K562 (cell line): ENCODE measurements at regions not wholly inside any gene's neighbourhood (a gene's known extent, or its start where the extent isn't known, plus 50 kb on each side); places are given as distances from the start of the nearest gene placed in this dataset.
A peak's percentile ranks its signal among the peaks of the same experiment; 100 is the strongest.

Experiments used
- ATAC-seq: fragments of 200-7000 bp; cut with Tn5 transposase; 3 replicates; pipeline ENCODE4 v1.9.1; 2020; ENCODE audit warnings: moderate library complexity
- BruUV-seq: library from RNA; stranded (reverse); fragments of 400-500 nt; replicated peaks from 2 replicates; lab custom pipeline; 2021; lab: Mats Ljungman, UMichigan
- CTCF ChIA-PET: fragments of 300-600 bp; formaldehyde crosslinking; extraction: SDS; loops from one replicate; lab custom pipeline; 2021; ENCODE audit warnings: low intra/inter-chr PET ratio; lab: Yijun Ruan, JAX
- POLR2A ChIA-PET: fragments of 300-600, 350-650 bp; sonication (Branson Sonifier 250); formaldehyde crosslinking; extraction: SDS; loops from one replicate; lab custom pipeline; 2021; ENCODE audit warnings: antibody characterized with exemption, inconsistent platforms; lab: Yijun Ruan, JAX
- DNase-seq, 4 experiments: peaks; one replicate each; pipeline versions ENCODE4 v3.0.0 to v3.0.0-alpha.2; 2011 to 2018; ENCODE audit warnings: low spot score in 3 of 4, mixed read lengths in 3 of 4; ENCODE audit errors: extremely low read depth in 1 of 4
- FAIRE-seq: peaks from 2 replicates; lab custom pipeline; 2011; peaks lifted over from hg19 to GRCh38; lab: Jason Lieb, UNC
- H2AFZ ChIP-seq: 2 replicates; pipeline ENCODE4 v1.6.0; 2011; ENCODE audit warnings: low read depth, low read length, control low read depth, inconsistent platforms
- H3K27ac ChIP-seq: fragments of 200-600 bp; 3 replicates; pipeline ENCODE4 v1.8.0; 2011; ENCODE audit warnings: low read depth, mild to moderate bottlenecking, control low read depth, inconsistent platforms, low read length, moderate library complexity, mixed read lengths; ENCODE audit errors: extremely low read depth
- H3K27me3 ChIP-seq, 2 experiments: fragments of 300-600 bp in 1 of 2; 2 replicates in 1 of 2; 3 replicates in 1 of 2; pipeline versions ENCODE4 v1.6.0 to v1.8.0; 2011; ENCODE audit warnings: inconsistent platforms in 2 of 2, low read length in 2 of 2, mild to moderate bottlenecking in 1 of 2, mixed read lengths in 1 of 2, moderate library complexity in 1 of 2; ENCODE audit not compliant: control insufficient read depth in 2 of 2, insufficient read depth in 2 of 2
- H3K36me3 ChIP-seq: fragments of 300-600 bp; 3 replicates; pipeline ENCODE4 v1.8.0; 2011; ENCODE audit warnings: mild to moderate bottlenecking, low read length, inconsistent platforms; ENCODE audit not compliant: control insufficient read depth, insufficient read depth
- H3K4me1 ChIP-seq, 2 experiments: fragments of 200-600 bp in 1 of 2; replicated peaks in 1 of 2; 2 replicates in 1 of 2; 3 replicates in 1 of 2; pipeline versions ENCODE4 v1.5.1 to v1.8.0; 2011; ENCODE audit warnings: inconsistent platforms in 2 of 2, low read length in 2 of 2, mild to moderate bottlenecking in 1 of 2, mixed read lengths in 1 of 2, moderate library complexity in 1 of 2; ENCODE audit not compliant: control insufficient read depth in 2 of 2, insufficient read depth in 2 of 2
- H3K4me2 ChIP-seq: 2 replicates; pipeline ENCODE4 v1.6.1; 2011; ENCODE audit warnings: low read length, control low read depth, inconsistent platforms, mixed read lengths; ENCODE audit not compliant: insufficient read depth
- H3K4me3 ChIP-seq: fragments of 200-600 bp; sonication (generic), shearing (Covaris generic); 2 replicates; pipeline ENCODE4 v1.5.1; 2016; ENCODE audit warnings: control low read depth, inconsistent platforms
- H3K79me2 ChIP-seq: fragments of 200-600 bp; 3 replicates; pipeline ENCODE4 v1.8.0; 2011; ENCODE audit warnings: low read length, inconsistent platforms; ENCODE audit not compliant: control insufficient read depth, insufficient read depth
- H3K9ac ChIP-seq, 2 experiments: 2 replicates each; pipeline versions ENCODE4 v1.6.0 to v1.6.1; 2011; ENCODE audit warnings: low read depth in 2 of 2, low read length in 2 of 2, control low read depth in 1 of 2, inconsistent platforms in 1 of 2, mild to moderate bottlenecking in 1 of 2, mixed read lengths in 1 of 2; ENCODE audit not compliant: insufficient read depth in 1 of 2
- H3K9me1 ChIP-seq: one replicate; pipeline ENCODE4 v1.6.0; 2011; ENCODE audit warnings: inconsistent platforms, mild to moderate bottlenecking, low read length, moderate library complexity; ENCODE audit not compliant: control insufficient read depth, insufficient read depth
- H3K9me3 ChIP-seq: replicated peaks from 2 replicates; pipeline ENCODE4 v1.5.1; 2011; ENCODE audit warnings: low read depth, low read length, inconsistent platforms; ENCODE audit not compliant: control insufficient read depth, insufficient read depth
- H4K20me1 ChIP-seq: replicated peaks from 2 replicates; pipeline ENCODE4 v1.6.1; 2011; ENCODE audit warnings: low read length, inconsistent platforms, mixed read lengths; ENCODE audit not compliant: control insufficient read depth, insufficient read depth
- HDAC2 ChIP-seq: fragments of 450-650 bp; IDR thresholded peaks from 2 replicates; pipeline ENCODE4 v1.6.1; 2016; ENCODE audit warnings: mild to moderate bottlenecking
- LEF1 ChIP-seq: fragments of 450-650 bp; IDR thresholded peaks from 2 replicates; pipeline ENCODE4 v1.6.1; 2016; ENCODE audit warnings: mild to moderate bottlenecking
- MCM3 ChIP-seq: fragments of 450-650 bp; IDR thresholded peaks from 2 replicates; pipeline ENCODE4 v1.6.1; 2016
- MTA1 ChIP-seq: fragments of 450-650 bp; IDR thresholded peaks from 2 replicates; pipeline ENCODE4 v1.6.1; 2017; ENCODE audit warnings: borderline replicate concordance
- OTX1 ChIP-seq: fragments of 450-650 bp; formaldehyde crosslinking; IDR thresholded peaks from 2 replicates; pipeline ENCODE4 v1.4.0; 2022; ENCODE audit warnings: mild to moderate bottlenecking
- TGIF2 ChIP-seq: sonication (generic); formaldehyde crosslinking; IDR thresholded peaks from 2 replicates; pipeline ENCODE4 v1.8.1; 2022; ENCODE audit warnings: mild to moderate bottlenecking, missing genetic modification reagents, moderate library complexity
- ZBTB11 ChIP-seq, 3 experiments: fragments of 200-800 bp in 1 of 3; fragments of 250-450 bp in 1 of 3; fragments of 450-650 bp in 1 of 3; sonication (Bioruptor Pico) in 1 of 3; sonication (Bioruptor generic) in 1 of 3; formaldehyde crosslinking in 1 of 3; IDR thresholded peaks; 2 replicates each; pipeline versions ENCODE4 v1.6.1 to v1.8.0; 2016 to 2022; ENCODE audit warnings: mild to moderate bottlenecking in 2 of 3, missing genetic modification characterization in 2 of 3, missing compliant biosample characterization in 1 of 3, moderate library complexity in 1 of 3
- WGBS: fragments of 100-300 bp; shearing (Covaris generic); methylation state at CpG from one replicate; pipeline ENCODE4 v1.1.6; 2016; ENCODE audit warnings: low coverage, mixed read lengths; ENCODE audit not compliant: insufficient coverage; ENCODE audit errors: missing lambda C conversion rate; 5-methylcytosine and 5-hydroxymethylcytosine counted together
- in situ Hi-C: fragments of 300-500 bp; cut with MboI; formaldehyde crosslinking; loops from 4 replicates; pipeline ENCODE4 v1.15.0; 2018; ENCODE audit warnings: inconsistent platforms, mixed read lengths
- intact Hi-C: fragments of 100-400 bp; cut with micrococcal nuclease; formaldehyde crosslinking; loops from 2 replicates; pipeline ENCODE4 v1.14.2; 2022

- BruUV-seq = no TSS peak
- no peak overlapping the region for H3K27ac ChIP-seq
- POLR2A ChIA-PET = no interaction called here
- H4K20me1 ChIP-seq = no peaks in the 10 kb centered on the region
- TF ChIP-seq OTX1 (CRISPR knock-in tag) (no peak), MTA1 (no peak), LEF1 (no peak), TGIF2 (no peak), HDAC2 (no peak), MCM3 (no peak), ZBTB11 (CRISPR knock-in tag; IDR thresholded peaks at IDR 0.05) (0 out of 6 replicates have a peak, but pooled peaks of 1 of the 3 experiments have one; percentile 6)
- ATAC-seq (no peak), FAIRE-seq (no peak), DNase-seq (no peak)
- WGBS = 24% methylated on average over 13 of the region's 13 CpGs
- no peak overlapping the region for H3K9ac ChIP-seq
- H3K9me1 ChIP-seq = no peaks in the 10 kb centered on the region
- in situ Hi-C loops (no loop called here), intact Hi-C loops (no loop called here)
- H3K27me3 ChIP-seq = peaks cover 3 to 22% of the 10 kb centered on the region in 2 experiments; a peak in 3 of 5 replicates
- H3K4me2 ChIP-seq = no peak overlapping the region
- H3K9me3 ChIP-seq = no peaks in the 10 kb centered on the region
- no peaks in the 10 kb centered on the region for H3K79me2 ChIP-seq
- no peaks in the 10 kb centered on the region for H3K36me3 ChIP-seq
- peaks cover 0 to 47% of the 10 kb centered on the region in 2 experiments; a peak in 2 of 5 replicates for H3K4me1 ChIP-seq
- peak overlapping the region; percentile 22; the same call in 1 of the 2 replicates for H2AFZ ChIP-seq
- CTCF ChIA-PET = no interaction called here
- H3K4me3 ChIP-seq = no peak overlapping the region
Measured at GRCh38 chr17:83193336-83194185, 114.2 kb downstream of the METRNL start.
